AG09319 (cell line): ENCODE measurements at regions not wholly inside any gene's neighbourhood (a gene's known extent, or its start where the extent isn't known, plus 50 kb on each side); places are given as distances from the start of the nearest gene placed in this dataset.
"Not testable (repeated sequence)": the region's sequence is repeated elsewhere in the genome, so short reads cannot be mapped to it uniquely, and the experiment has no call there.

Source experiments
- DNase-seq: peaks from one replicate; pipeline ENCODE4 v3.0.0-alpha.2; 2010; ENCODE audit warnings: low read depth; ENCODE audit errors: extremely low read depth
- TF ChIP-seq, protein P1 (sequence below): IDR thresholded peaks from 2 replicates; pipeline ENCODE4 v1.5.1; 2011; ENCODE audit warnings: low read depth, mild to moderate bottlenecking, inconsistent platforms, low read length, moderate library complexity

DNA sequence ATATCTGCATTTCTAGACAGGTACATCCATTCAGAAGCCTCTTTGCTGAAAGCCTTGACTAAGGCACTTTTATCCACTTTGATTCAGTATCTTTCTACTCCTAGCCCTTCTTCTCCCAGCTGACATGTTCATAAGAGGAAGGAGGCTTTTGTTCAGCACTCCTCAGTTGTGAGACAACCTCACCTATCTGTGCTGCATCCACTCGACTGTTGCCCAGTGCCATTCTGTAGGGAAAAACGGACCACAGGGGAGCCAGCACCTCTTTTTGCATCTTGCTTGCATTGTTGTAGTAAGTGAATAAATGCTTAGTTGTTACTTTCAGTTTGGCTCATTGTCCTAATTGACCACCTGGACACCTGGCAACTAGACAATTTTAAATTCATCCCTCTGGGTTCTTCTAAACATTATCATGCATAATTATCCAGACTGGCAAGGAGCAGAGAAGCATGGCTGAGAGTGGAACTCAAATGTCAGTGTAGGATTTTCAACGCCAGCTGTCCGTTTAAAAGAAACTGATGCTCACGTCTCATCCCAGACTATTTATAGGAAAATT is 83.8 kb upstream of the BOD1L1 start:
- TF ChIP-seq, protein P1, sequence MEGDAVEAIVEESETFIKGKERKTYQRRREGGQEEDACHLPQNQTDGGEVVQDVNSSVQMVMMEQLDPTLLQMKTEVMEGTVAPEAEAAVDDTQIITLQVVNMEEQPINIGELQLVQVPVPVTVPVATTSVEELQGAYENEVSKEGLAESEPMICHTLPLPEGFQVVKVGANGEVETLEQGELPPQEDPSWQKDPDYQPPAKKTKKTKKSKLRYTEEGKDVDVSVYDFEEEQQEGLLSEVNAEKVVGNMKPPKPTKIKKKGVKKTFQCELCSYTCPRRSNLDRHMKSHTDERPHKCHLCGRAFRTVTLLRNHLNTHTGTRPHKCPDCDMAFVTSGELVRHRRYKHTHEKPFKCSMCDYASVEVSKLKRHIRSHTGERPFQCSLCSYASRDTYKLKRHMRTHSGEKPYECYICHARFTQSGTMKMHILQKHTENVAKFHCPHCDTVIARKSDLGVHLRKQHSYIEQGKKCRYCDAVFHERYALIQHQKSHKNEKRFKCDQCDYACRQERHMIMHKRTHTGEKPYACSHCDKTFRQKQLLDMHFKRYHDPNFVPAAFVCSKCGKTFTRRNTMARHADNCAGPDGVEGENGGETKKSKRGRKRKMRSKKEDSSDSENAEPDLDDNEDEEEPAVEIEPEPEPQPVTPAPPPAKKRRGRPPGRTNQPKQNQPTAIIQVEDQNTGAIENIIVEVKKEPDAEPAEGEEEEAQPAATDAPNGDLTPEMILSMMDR, result no peak
- DNase-seq, result no peak

DNA sequence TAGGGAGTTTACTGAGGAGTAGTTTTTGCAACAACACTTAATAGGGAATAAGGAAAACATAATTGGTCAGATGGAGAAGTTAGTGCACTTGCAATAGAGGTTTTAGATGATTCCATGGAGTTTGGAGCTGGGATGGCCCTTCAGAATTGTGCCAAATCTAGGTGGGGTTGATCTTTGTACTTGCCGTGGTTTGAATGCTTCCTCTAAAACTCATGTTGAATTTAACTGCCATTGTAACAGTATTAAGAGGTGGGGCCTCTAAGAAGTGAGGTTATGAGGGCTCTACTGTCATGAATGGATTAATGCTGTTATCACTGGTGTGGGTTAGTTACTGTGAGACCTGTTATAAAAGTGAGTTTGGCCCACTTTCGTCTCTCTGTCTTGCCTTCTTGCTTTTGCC is 94.4 kb upstream of the BOD1L1 start:
- no peak for DNase-seq
- TF ChIP-seq, protein P1, result no peak

DNA sequence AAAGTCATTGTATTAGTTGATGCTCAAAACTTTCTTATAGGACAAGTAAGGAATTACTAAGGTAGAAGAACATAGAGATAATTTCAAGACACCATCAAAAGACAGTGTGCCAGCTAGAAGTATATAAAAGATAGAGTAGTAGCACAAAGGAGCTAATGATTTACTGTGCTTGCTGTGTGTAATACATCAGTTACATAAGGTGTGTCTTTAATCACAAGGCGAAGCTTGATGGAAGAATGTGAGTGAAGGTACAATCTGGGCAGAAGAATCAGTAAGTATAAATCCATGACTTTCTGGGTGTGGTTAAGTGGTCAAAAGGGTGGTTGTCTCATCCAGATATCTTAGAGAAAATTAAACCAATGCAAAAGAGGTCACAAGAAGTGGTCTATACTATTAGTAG is 95.1 kb upstream of the BOD1L1 start:
- TF ChIP-seq, protein P1, result no peak
- no peak for DNase-seq

DNA sequence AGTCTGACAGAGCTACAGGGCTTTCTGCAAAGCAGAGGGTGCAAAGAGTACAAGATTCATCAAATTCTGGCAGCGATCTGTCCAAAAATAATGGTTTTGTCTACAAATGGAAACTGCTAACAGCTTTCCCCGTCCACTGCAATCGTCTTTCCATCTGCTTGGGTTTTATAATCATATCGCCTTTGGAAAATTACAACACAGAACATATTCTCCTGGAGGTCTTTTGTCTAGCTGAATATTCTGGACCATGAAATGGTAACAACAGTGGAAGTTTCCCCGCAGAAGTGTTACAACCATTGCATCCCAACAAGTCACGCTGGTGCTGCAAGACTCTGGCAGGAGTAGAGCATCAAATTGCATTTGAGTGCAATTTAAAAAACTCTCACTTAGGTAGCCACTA is 101.2 kb upstream of the BOD1L1 start:
- DNase-seq, result no peak
- TF ChIP-seq, protein P1, result no peak

DNA sequence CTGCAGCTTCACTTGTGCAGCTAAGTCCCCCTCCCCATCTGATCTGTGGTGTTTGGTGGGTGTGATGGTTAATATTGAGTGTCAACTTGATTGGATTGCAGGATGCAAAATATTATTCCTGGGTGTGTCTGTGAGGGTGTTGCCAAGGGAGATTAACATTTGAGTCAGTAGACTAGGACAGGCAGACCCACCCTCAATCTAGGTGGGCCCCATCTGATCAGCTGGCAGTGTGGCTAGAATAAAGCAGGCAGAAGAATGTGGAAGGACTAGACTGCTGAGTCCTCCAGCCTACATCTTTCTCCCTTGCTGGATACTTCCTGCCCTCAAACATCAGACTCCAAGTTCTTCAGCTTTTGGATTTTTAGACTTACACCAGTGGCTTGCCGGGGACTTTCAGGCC is 103.5 kb upstream of the BOD1L1 start:
- DNase-seq, result no peak
- TF ChIP-seq, protein P1, result no peak

DNA sequence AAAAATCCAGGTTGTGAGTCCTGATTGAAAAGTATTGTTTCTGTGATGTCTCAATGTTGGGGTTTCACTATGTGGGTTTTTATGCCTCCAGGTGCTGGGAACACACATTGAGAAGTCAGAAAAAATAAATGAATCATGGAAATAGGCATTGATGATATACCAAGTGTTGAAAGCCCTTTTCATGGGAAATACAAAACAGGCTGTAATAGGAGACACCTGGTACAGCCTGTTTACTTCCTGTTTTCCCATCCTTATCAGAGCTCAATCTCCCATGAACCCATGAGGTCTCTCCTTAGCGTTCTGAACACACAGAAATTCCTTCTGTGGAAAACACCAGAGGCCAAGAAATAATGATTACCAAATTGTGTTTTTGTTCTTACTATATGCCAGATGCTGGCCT is 106.3 kb upstream of the BOD1L1 start:
- TF ChIP-seq, protein P1, result no peak
- DNase-seq, result no peak

DNA sequence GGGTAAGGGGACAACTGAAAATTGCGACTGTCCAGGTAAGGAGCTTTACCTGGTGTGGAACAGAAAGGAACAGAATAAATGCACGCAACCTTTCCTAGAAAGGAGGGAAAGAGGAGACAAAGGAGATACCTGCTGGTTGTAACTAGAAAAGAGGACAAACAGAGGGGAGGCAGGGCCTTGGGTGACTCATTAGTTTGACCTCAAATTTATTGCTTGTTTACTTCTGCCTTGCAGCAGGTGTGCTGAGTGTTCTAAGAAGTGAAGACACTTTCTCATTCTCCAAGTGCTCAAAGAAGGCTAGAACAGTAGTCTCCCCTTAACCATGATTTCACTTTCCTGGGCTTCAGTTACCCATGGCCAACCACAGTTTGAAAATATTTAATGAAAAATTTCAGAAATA is 123.1 kb upstream of the BOD1L1 start:
- no peak for DNase-seq
- TF ChIP-seq, protein P1, result no peak

DNA sequence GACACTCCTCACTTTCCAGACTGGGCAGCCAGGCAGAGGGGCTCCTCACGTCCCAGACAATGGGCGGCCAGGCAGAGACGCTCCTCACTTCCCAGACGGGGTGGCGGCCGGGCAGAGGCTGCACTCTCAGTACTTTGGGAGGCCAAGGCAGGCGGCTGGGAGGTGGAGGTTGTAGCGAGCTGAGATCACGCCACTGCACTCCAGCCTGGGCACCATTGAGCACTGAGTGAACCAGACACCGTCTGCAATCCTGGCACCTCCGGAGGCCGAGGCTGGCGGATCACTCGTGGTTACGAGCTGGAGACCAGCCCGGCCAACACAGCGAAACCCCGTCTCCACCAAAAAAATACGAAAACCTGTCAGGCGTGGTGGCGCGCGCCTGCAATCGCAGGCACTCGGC is 134.1 kb upstream of the BOD1L1 start:
- DNase-seq, result not testable (repeated sequence)
